H9 (cell line): ENCODE measurements at regions not wholly inside any gene's neighbourhood (a gene's known extent, or its start where the extent isn't known, plus 50 kb on each side); places are given as distances from the start of the nearest gene placed in this dataset.

Experiments
- DNase-seq: peaks from one replicate; pipeline ENCODE4 v3.0.0-alpha.2; 2017
- H2AFZ ChIP-seq: one replicate; pipeline ENCODE4 v1.6.1; 2013; ENCODE audit warnings: mild to moderate bottlenecking, low read length, control low read depth, moderate library complexity
- H2AK5ac ChIP-seq: 2 replicates; pipeline ENCODE4 v1.6.1; 2013; ENCODE audit warnings: low read length, control low read depth, mixed read lengths; ENCODE audit not compliant: insufficient read length
- H2BK120ac ChIP-seq: one replicate; pipeline ENCODE4 v1.6.1; 2013; ENCODE audit warnings: low read depth, mild to moderate bottlenecking, low read length, control low read depth, inconsistent platforms; ENCODE audit not compliant: poor library complexity, severe bottlenecking
- H2BK12ac ChIP-seq: 2 replicates; pipeline ENCODE4 v1.6.1; 2013; ENCODE audit warnings: low read length, control low read depth, mixed read lengths, low read depth; ENCODE audit not compliant: insufficient read length
- H2BK15ac ChIP-seq: 2 replicates; pipeline ENCODE4 v1.6.1; 2013; ENCODE audit warnings: low read depth, low read length, control low read depth
- H2BK20ac ChIP-seq: one replicate; pipeline ENCODE4 v1.6.1; 2013; ENCODE audit warnings: low read depth, mild to moderate bottlenecking, low read length, control low read depth, inconsistent platforms; ENCODE audit not compliant: poor library complexity, severe bottlenecking
- H2BK5ac ChIP-seq: 2 replicates; pipeline ENCODE4 v1.6.1; 2013; ENCODE audit warnings: low read length, control low read depth, mixed read lengths; ENCODE audit not compliant: insufficient read length
- H3K14ac ChIP-seq: 2 replicates; pipeline ENCODE4 v1.6.1; 2013; ENCODE audit warnings: low read length, control low read depth; ENCODE audit not compliant: insufficient read depth
- H3K18ac ChIP-seq: 2 replicates; pipeline ENCODE4 v1.6.1; 2013; ENCODE audit warnings: low read depth, mild to moderate bottlenecking, mixed read lengths, low read length, control low read depth; ENCODE audit not compliant: insufficient read length
- H3K23ac ChIP-seq: 2 replicates; pipeline ENCODE4 v1.6.1; 2013; ENCODE audit warnings: low read length, control low read depth, mixed read lengths, low read depth; ENCODE audit not compliant: insufficient read length
- H3K23me2 ChIP-seq: 2 replicates; pipeline ENCODE4 v1.6.1; 2013; ENCODE audit warnings: low read depth, mild to moderate bottlenecking, mixed read lengths, low read length, control low read depth; ENCODE audit not compliant: insufficient read length, poor library complexity, severe bottlenecking
- H3K27ac ChIP-seq: 2 replicates; pipeline ENCODE4 v1.5.1; 2013; ENCODE audit warnings: low read length, control low read depth, mixed read lengths, low read depth; ENCODE audit not compliant: insufficient read length
- H3K27me3 ChIP-seq: 2 replicates; pipeline ENCODE4 v1.6.1; 2013; ENCODE audit warnings: low read length, control low read depth, inconsistent platforms; ENCODE audit not compliant: insufficient read depth
- H3K4ac ChIP-seq: 2 replicates; pipeline ENCODE4 v1.6.1; 2013; ENCODE audit warnings: low read depth, mild to moderate bottlenecking, control low read depth, inconsistent platforms, low read length, moderate library complexity
- H3K4me1 ChIP-seq: 2 replicates; pipeline ENCODE4 v1.6.1; 2013; ENCODE audit warnings: low read length, control low read depth, inconsistent platforms; ENCODE audit not compliant: insufficient read depth
- H3K4me2 ChIP-seq: 2 replicates; pipeline ENCODE4 v1.6.1; 2013; ENCODE audit warnings: low read length, control low read depth, mixed read lengths; ENCODE audit not compliant: insufficient read length, insufficient read depth
- H3K56ac ChIP-seq: 2 replicates; pipeline ENCODE4 v1.6.1; 2013; ENCODE audit warnings: low read depth, mild to moderate bottlenecking, mixed read lengths, low read length, control low read depth; ENCODE audit not compliant: insufficient read length
- H3K79me1 ChIP-seq: 2 replicates; pipeline ENCODE4 v1.6.1; 2013; ENCODE audit warnings: low read depth, mild to moderate bottlenecking, moderate library complexity, low read length, control low read depth, inconsistent platforms; ENCODE audit not compliant: insufficient read depth, poor library complexity, severe bottlenecking
- H3K79me2 ChIP-seq: 2 replicates; pipeline ENCODE4 v1.6.1; 2013; ENCODE audit warnings: low read length, control low read depth, inconsistent platforms; ENCODE audit not compliant: insufficient read depth
- H3K9ac ChIP-seq: 2 replicates; pipeline ENCODE4 v1.6.1; 2013; ENCODE audit warnings: low read length, control low read depth, mixed read lengths; ENCODE audit not compliant: insufficient read length; ENCODE audit errors: extremely low read depth
- H3K9me3 ChIP-seq: one replicate; pipeline ENCODE4 v1.6.1; 2013; ENCODE audit warnings: low read depth, low read length, inconsistent platforms; ENCODE audit not compliant: control insufficient read depth
- H3T11ph ChIP-seq: one replicate; pipeline ENCODE4 v1.6.1; 2013; ENCODE audit warnings: mild to moderate bottlenecking, low read length, control low read depth, inconsistent platforms
- H4K20me1 ChIP-seq: one replicate; pipeline ENCODE4 v1.6.1; 2013; ENCODE audit not compliant: control insufficient read depth, insufficient read length, insufficient read depth
- H4K5ac ChIP-seq: 2 replicates; pipeline ENCODE4 v1.6.1; 2013; ENCODE audit warnings: low read depth, mild to moderate bottlenecking, mixed read lengths, low read length, control low read depth; ENCODE audit not compliant: insufficient read length
- H4K8ac ChIP-seq: replicated peaks from 2 replicates; pipeline ENCODE4 v1.6.1; 2013; ENCODE audit warnings: low read length, control low read depth, mixed read lengths, low read depth; ENCODE audit not compliant: insufficient read length
- H4K91ac ChIP-seq: 2 replicates; pipeline ENCODE4 v1.6.1; 2013; ENCODE audit warnings: low read depth, mild to moderate bottlenecking, moderate library complexity, mixed read lengths, low read length, control low read depth; ENCODE audit not compliant: insufficient read length
- H3K27ac Mint-ChIP-seq, 3 experiments: 2 replicates in 2 of 3; 3 replicates in 1 of 3; pipeline ENCODE4 v1.8.0; 2020 to 2021; ENCODE audit warnings: mixed read lengths in 3 of 3, mild to moderate bottlenecking in 1 of 3, moderate library complexity in 1 of 3
- H3K27me3 Mint-ChIP-seq: 2 replicates; pipeline ENCODE4 v1.8.0; 2021; ENCODE audit warnings: low read depth, mild to moderate bottlenecking, moderate library complexity, mixed read lengths
- H3K36me3 Mint-ChIP-seq, 3 experiments: 2 replicates in 2 of 3; 3 replicates in 1 of 3; pipeline ENCODE4 v1.8.0; 2020 to 2021; ENCODE audit warnings: low read depth in 3 of 3, mixed read lengths in 3 of 3; ENCODE audit not compliant: insufficient read depth in 1 of 3
- H3K4me1 Mint-ChIP-seq, 2 experiments: 2 replicates each; pipeline ENCODE4 v1.8.0; 2020; ENCODE audit warnings: mixed read lengths in 2 of 2
- H3K4me3 Mint-ChIP-seq, 2 experiments: 2 replicates in 1 of 2; 3 replicates in 1 of 2; pipeline ENCODE4 v1.8.0; 2020 to 2021; ENCODE audit warnings: mild to moderate bottlenecking in 2 of 2, mixed read lengths in 2 of 2, moderate library complexity in 1 of 2
- H3K9me3 Mint-ChIP-seq, 2 experiments: 2 replicates in 1 of 2; 3 replicates in 1 of 2; pipeline ENCODE4 v1.8.0; 2020; ENCODE audit warnings: mild to moderate bottlenecking in 2 of 2, mixed read lengths in 2 of 2, moderate library complexity in 1 of 2
- TF ChIP-seq, protein P1 (sequence below): fragments of 200-600 bp; sonication (generic); conservative IDR thresholded peaks from 3 replicates; pipeline ENCODE4 v1.8.0; 2021; ENCODE audit warnings: antibody characterized with exemption, mild to moderate bottlenecking

- H3K27me3 Mint-ChIP-seq = no peaks in the 10 kb centered on the region; the same call in 1 of the 2 replicates
- H3K14ac ChIP-seq = no peak overlapping the region
- H3K9me3 ChIP-seq = no peaks in the 10 kb centered on the region
- no peaks in the 10 kb centered on the region; the same call in 1 of the 2 replicates for H3K27me3 ChIP-seq
- no peaks in the 10 kb centered on the region for H3K79me2 ChIP-seq
- H2AFZ ChIP-seq = no peak overlapping the region
- no peak overlapping the region for H3T11ph ChIP-seq
- H2AK5ac ChIP-seq = no peak overlapping the region
- no peak overlapping the region for H3K4me3 Mint-ChIP-seq
- H3K56ac ChIP-seq = no peak overlapping the region
- H3K18ac ChIP-seq = no peak overlapping the region
- no peak overlapping the region for H2BK120ac ChIP-seq
- no peak overlapping the region for H4K8ac ChIP-seq
- H3K9me3 Mint-ChIP-seq = no peaks in the 10 kb centered on the region
- TF ChIP-seq, protein P1, sequence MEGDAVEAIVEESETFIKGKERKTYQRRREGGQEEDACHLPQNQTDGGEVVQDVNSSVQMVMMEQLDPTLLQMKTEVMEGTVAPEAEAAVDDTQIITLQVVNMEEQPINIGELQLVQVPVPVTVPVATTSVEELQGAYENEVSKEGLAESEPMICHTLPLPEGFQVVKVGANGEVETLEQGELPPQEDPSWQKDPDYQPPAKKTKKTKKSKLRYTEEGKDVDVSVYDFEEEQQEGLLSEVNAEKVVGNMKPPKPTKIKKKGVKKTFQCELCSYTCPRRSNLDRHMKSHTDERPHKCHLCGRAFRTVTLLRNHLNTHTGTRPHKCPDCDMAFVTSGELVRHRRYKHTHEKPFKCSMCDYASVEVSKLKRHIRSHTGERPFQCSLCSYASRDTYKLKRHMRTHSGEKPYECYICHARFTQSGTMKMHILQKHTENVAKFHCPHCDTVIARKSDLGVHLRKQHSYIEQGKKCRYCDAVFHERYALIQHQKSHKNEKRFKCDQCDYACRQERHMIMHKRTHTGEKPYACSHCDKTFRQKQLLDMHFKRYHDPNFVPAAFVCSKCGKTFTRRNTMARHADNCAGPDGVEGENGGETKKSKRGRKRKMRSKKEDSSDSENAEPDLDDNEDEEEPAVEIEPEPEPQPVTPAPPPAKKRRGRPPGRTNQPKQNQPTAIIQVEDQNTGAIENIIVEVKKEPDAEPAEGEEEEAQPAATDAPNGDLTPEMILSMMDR = no peak
- no peak overlapping the region; a peak in 1 of 7 replicates for H3K27ac Mint-ChIP-seq
- no peak overlapping the region for H3K23ac ChIP-seq
- H3K27ac ChIP-seq = no peak overlapping the region
- H2BK15ac ChIP-seq = no peak overlapping the region
- H2BK20ac ChIP-seq = no peak overlapping the region
- peaks cover 15 to 25% of the 10 kb centered on the region in 2 experiments for H3K4me1 Mint-ChIP-seq
- H2BK12ac ChIP-seq = no peak overlapping the region
- no peak overlapping the region for H3K9ac ChIP-seq
- no peak overlapping the region for H4K91ac ChIP-seq
- H2BK5ac ChIP-seq = no peak overlapping the region
- DNase-seq = no peak
- peaks cover 0 to 6% (median 0%) of the 10 kb centered on the region in 3 experiments; a peak in 1 of 7 replicates for H3K36me3 Mint-ChIP-seq
- H3K4me2 ChIP-seq = no peak overlapping the region
- H3K23me2 ChIP-seq = no peaks in the 10 kb centered on the region
- no peak overlapping the region for H4K5ac ChIP-seq
- H4K20me1 ChIP-seq = no peaks in the 10 kb centered on the region
- no peak overlapping the region for H3K4ac ChIP-seq
- H3K4me1 ChIP-seq = no peaks in the 10 kb centered on the region
- no peaks in the 10 kb centered on the region for H3K79me1 ChIP-seq
These were observed 290.3 kb upstream of the SGCD start for GRCh38 chr5:156036640-156037039.
